ENCODE measurements at regions not wholly inside any gene's neighbourhood (a gene's known extent, or its start where the extent isn't known, plus 50 kb on each side); places are given as distances from the start of the nearest gene placed in this dataset.

DNA sequence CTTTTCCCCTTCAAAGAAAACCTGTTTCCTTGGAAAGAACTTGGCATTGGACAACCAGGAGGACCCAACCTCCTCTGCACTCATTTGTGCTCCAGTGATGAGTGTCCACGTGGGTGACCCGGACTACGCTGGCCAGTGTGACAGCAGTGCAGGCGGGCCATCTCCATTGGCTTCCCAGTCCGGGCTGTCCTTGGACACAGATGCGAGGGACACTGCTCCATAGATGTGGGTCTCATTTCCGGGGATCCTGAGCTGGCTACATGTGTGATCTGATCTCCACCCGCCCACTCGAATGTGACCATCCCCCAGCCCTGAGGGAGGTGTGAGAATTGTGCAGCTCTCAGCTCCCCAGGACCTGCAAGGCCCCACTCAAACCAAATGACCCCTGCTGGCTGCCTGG is 836.6 kb upstream of the TMEM132C start (continued):
- TF ChIP-seq, protein P1, sequence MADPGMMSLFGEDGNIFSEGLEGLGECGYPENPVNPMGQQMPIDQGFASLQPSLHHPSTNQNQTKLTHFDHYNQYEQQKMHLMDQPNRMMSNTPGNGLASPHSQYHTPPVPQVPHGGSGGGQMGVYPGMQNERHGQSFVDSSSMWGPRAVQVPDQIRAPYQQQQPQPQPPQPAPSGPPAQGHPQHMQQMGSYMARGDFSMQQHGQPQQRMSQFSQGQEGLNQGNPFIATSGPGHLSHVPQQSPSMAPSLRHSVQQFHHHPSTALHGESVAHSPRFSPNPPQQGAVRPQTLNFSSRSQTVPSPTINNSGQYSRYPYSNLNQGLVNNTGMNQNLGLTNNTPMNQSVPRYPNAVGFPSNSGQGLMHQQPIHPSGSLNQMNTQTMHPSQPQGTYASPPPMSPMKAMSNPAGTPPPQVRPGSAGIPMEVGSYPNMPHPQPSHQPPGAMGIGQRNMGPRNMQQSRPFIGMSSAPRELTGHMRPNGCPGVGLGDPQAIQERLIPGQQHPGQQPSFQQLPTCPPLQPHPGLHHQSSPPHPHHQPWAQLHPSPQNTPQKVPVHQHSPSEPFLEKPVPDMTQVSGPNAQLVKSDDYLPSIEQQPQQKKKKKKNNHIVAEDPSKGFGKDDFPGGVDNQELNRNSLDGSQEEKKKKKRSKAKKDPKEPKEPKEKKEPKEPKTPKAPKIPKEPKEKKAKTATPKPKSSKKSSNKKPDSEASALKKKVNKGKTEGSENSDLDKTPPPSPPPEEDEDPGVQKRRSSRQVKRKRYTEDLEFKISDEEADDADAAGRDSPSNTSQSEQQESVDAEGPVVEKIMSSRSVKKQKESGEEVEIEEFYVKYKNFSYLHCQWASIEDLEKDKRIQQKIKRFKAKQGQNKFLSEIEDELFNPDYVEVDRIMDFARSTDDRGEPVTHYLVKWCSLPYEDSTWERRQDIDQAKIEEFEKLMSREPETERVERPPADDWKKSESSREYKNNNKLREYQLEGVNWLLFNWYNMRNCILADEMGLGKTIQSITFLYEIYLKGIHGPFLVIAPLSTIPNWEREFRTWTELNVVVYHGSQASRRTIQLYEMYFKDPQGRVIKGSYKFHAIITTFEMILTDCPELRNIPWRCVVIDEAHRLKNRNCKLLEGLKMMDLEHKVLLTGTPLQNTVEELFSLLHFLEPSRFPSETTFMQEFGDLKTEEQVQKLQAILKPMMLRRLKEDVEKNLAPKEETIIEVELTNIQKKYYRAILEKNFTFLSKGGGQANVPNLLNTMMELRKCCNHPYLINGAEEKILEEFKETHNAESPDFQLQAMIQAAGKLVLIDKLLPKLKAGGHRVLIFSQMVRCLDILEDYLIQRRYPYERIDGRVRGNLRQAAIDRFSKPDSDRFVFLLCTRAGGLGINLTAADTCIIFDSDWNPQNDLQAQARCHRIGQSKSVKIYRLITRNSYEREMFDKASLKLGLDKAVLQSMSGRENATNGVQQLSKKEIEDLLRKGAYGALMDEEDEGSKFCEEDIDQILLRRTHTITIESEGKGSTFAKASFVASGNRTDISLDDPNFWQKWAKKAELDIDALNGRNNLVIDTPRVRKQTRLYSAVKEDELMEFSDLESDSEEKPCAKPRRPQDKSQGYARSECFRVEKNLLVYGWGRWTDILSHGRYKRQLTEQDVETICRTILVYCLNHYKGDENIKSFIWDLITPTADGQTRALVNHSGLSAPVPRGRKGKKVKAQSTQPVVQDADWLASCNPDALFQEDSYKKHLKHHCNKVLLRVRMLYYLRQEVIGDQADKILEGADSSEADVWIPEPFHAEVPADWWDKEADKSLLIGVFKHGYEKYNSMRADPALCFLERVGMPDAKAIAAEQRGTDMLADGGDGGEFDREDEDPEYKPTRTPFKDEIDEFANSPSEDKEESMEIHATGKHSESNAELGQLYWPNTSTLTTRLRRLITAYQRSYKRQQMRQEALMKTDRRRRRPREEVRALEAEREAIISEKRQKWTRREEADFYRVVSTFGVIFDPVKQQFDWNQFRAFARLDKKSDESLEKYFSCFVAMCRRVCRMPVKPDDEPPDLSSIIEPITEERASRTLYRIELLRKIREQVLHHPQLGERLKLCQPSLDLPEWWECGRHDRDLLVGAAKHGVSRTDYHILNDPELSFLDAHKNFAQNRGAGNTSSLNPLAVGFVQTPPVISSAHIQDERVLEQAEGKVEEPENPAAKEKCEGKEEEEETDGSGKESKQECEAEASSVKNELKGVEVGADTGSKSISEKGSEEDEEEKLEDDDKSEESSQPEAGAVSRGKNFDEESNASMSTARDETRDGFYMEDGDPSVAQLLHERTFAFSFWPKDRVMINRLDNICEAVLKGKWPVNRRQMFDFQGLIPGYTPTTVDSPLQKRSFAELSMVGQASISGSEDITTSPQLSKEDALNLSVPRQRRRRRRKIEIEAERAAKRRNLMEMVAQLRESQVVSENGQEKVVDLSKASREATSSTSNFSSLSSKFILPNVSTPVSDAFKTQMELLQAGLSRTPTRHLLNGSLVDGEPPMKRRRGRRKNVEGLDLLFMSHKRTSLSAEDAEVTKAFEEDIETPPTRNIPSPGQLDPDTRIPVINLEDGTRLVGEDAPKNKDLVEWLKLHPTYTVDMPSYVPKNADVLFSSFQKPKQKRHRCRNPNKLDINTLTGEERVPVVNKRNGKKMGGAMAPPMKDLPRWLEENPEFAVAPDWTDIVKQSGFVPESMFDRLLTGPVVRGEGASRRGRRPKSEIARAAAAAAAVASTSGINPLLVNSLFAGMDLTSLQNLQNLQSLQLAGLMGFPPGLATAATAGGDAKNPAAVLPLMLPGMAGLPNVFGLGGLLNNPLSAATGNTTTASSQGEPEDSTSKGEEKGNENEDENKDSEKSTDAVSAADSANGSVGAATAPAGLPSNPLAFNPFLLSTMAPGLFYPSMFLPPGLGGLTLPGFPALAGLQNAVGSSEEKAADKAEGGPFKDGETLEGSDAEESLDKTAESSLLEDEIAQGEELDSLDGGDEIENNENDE (IDR thresholded peaks at IDR 0.05; ENCODE audit: insufficient replicate concordance, low read length) = no peak
- TF ChIP-seq CREB1 (IDR thresholded peaks at IDR 0.05) (no peak), KDM5A (IDR thresholded peaks at IDR 0.05; ENCODE audit: low read length) (no peak), RXRA (IDR thresholded peaks at IDR 0.05; ENCODE audit: insufficient read depth, low read depth, low read length) (no peak), HDAC2 (IDR thresholded peaks at IDR 0.05; ENCODE audit: borderline replicate concordance in 1 of 2, low read depth in 2 of 2, low read length in 2 of 2) (no peak), SAP30 (IDR thresholded peaks at IDR 0.05; ENCODE audit: insufficient read depth, insufficient replicate concordance, low read length) (no peak), EP300 (IDR thresholded peaks at IDR 0.05; ENCODE audit: borderline replicate concordance in 1 of 2, low read depth in 2 of 2, low read length in 2 of 2) (no peak), POU5F1 (IDR thresholded peaks at IDR 0.05; ENCODE audit: low read depth, low read length) (no peak)
- TF ChIP-seq, protein P2, sequence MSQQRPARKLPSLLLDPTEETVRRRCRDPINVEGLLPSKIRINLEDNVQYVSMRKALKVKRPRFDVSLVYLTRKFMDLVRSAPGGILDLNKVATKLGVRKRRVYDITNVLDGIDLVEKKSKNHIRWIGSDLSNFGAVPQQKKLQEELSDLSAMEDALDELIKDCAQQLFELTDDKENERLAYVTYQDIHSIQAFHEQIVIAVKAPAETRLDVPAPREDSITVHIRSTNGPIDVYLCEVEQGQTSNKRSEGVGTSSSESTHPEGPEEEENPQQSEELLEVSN (IDR thresholded peaks at IDR 0.05) = no peak
- TF ChIP-seq, protein P3, sequence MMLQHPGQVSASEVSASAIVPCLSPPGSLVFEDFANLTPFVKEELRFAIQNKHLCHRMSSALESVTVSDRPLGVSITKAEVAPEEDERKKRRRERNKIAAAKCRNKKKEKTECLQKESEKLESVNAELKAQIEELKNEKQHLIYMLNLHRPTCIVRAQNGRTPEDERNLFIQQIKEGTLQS (IDR thresholded peaks at IDR 0.05; ENCODE audit: insufficient read depth, low read depth, low read length) = no peak
